ENCODE measurements at regions not wholly inside any gene's neighbourhood (a gene's known extent, or its start where the extent isn't known, plus 50 kb on each side); places are given as distances from the start of the nearest gene placed in this dataset.

- no peak for TF ChIP-seq EZH2 (IDR thresholded peaks at IDR 0.05)
- no peak for TF ChIP-seq POLR2AphosphoS5 (IDR thresholded peaks at IDR 0.05; ENCODE audit: borderline replicate concordance, low read depth, low read length)
- TF ChIP-seq FOXP2 (optimal IDR thresholded peaks at IDR 0.05; ENCODE audit: control extremely low read depth, extremely low read length, insufficient read depth), result no peak
- no peaks in the 10 kb centered on the region for H3K36me3 ChIP-seq (ENCODE audit: insufficient read depth, low read length)
- no peaks in the 10 kb centered on the region for H3K9me3 ChIP-seq (ENCODE audit: low read depth, low read length)
- H3K4me3 ChIP-seq, result no peak overlapping the region
- H3K9ac ChIP-seq (ENCODE audit: insufficient read length), result no peak overlapping the region
- no peak overlapping the region for H3K27ac ChIP-seq
- DNase-seq (ENCODE audit: low read depth, low spot score), result no peak
These were observed 103.5 kb downstream of the LSM3 start for GRCh38 chr3:14282001-14282705.

GRCh38 chr3:14282706-14283075 lies 104.1 kb downstream of the LSM3 start:
- Histone ChIP-seq H3K4me3 (no peak overlapping the region), H3K9ac (ENCODE audit: insufficient read length) (no peak overlapping the region), H3K9me3 (ENCODE audit: low read depth, low read length) (no peaks in the 10 kb centered on the region), H3K36me3 (ENCODE audit: insufficient read depth, low read length) (no peaks in the 10 kb centered on the region), H3K27ac (no peak overlapping the region)
- DNase-seq (ENCODE audit: low read depth, low spot score), result no peak
- no peak for TF ChIP-seq EZH2 (IDR thresholded peaks at IDR 0.05)

- Histone ChIP-seq H3K9me3 (ENCODE audit: low read depth, low read length) (no peaks in the 10 kb centered on the region), H3K27ac (no peak overlapping the region), H3K4me3 (no peak overlapping the region), H3K9ac (ENCODE audit: insufficient read length) (no peak overlapping the region), H3K36me3 (ENCODE audit: insufficient read depth, low read length) (no peaks in the 10 kb centered on the region)
- no peak for TF ChIP-seq POLR2AphosphoS5 (IDR thresholded peaks at IDR 0.05; ENCODE audit: borderline replicate concordance, low read depth, low read length)
- TF ChIP-seq EZH2 (IDR thresholded peaks at IDR 0.05), result no peak
- no peak for TF ChIP-seq FOXP2 (optimal IDR thresholded peaks at IDR 0.05; ENCODE audit: control extremely low read depth, extremely low read length, insufficient read depth)
- DNase-seq (ENCODE audit: low read depth, low spot score), result no peak
These were observed 104.6 kb downstream of the LSM3 start for GRCh38 chr3:14283092-14283812.

- no peak for TF ChIP-seq FOXP2 (optimal IDR thresholded peaks at IDR 0.05; ENCODE audit: control extremely low read depth, extremely low read length, insufficient read depth)
- TF ChIP-seq POLR2AphosphoS5 (IDR thresholded peaks at IDR 0.05; ENCODE audit: borderline replicate concordance, low read depth, low read length), result no peak
- no peak for TF ChIP-seq EZH2 (IDR thresholded peaks at IDR 0.05)
- H3K9me3 ChIP-seq (ENCODE audit: low read depth, low read length), result no peaks in the 10 kb centered on the region
- no peak overlapping the region for H3K4me3 ChIP-seq
- H3K27ac ChIP-seq, result no peak overlapping the region
- no peak for DNase-seq (ENCODE audit: low read depth, low spot score)
- H3K36me3 ChIP-seq (ENCODE audit: insufficient read depth, low read length), result no peaks in the 10 kb centered on the region
- H3K9ac ChIP-seq (ENCODE audit: insufficient read length), result no peak overlapping the region
These were observed 105.3 kb downstream of the LSM3 start for GRCh38 chr3:14283813-14284438.

- no peak for TF ChIP-seq EZH2 (IDR thresholded peaks at IDR 0.05)
- Histone ChIP-seq H3K36me3 (ENCODE audit: insufficient read depth, low read length) (no peaks in the 10 kb centered on the region), H3K9me3 (ENCODE audit: low read depth, low read length) (no peaks in the 10 kb centered on the region), H3K4me3 (no peak overlapping the region), H3K27ac (no peak overlapping the region), H3K9ac (ENCODE audit: insufficient read length) (no peak overlapping the region)
- no peak for DNase-seq (ENCODE audit: low read depth, low spot score)
These were observed 106.3 kb downstream of the LSM3 start for GRCh38 chr3:14284694-14285547.

GRCh38 chr3:14285548-14285925 lies 106.9 kb downstream of the LSM3 start:
- no peaks in the 10 kb centered on the region for H3K36me3 ChIP-seq (ENCODE audit: insufficient read depth, low read length)
- no peak for TF ChIP-seq POLR2AphosphoS5 (IDR thresholded peaks at IDR 0.05; ENCODE audit: borderline replicate concordance, low read depth, low read length)
- TF ChIP-seq FOXP2 (optimal IDR thresholded peaks at IDR 0.05; ENCODE audit: control extremely low read depth, extremely low read length, insufficient read depth), result no peak
- no peak for TF ChIP-seq EZH2 (IDR thresholded peaks at IDR 0.05)
- no peak overlapping the region for H3K4me3 ChIP-seq
- no peak overlapping the region for H3K9ac ChIP-seq (ENCODE audit: insufficient read length)
- DNase-seq (ENCODE audit: low read depth, low spot score), result no peak
- no peaks in the 10 kb centered on the region for H3K9me3 ChIP-seq (ENCODE audit: low read depth, low read length)
- no peak overlapping the region for H3K27ac ChIP-seq

GRCh38 chr3:14286887-14287500 lies 108.4 kb downstream of the LSM3 start:
- no peak overlapping the region for H3K27ac ChIP-seq
- no peaks in the 10 kb centered on the region for H3K9me3 ChIP-seq (ENCODE audit: low read depth, low read length)
- no peak for TF ChIP-seq FOXP2 (optimal IDR thresholded peaks at IDR 0.05; ENCODE audit: control extremely low read depth, extremely low read length, insufficient read depth)
- no peak for TF ChIP-seq EZH2 (IDR thresholded peaks at IDR 0.05)
- TF ChIP-seq POLR2AphosphoS5 (IDR thresholded peaks at IDR 0.05; ENCODE audit: borderline replicate concordance, low read depth, low read length), result no peak
- no peak for DNase-seq (ENCODE audit: low read depth, low spot score)
- H3K4me3 ChIP-seq, result no peak overlapping the region
- H3K9ac ChIP-seq (ENCODE audit: insufficient read length), result no peak overlapping the region
- no peaks in the 10 kb centered on the region for H3K36me3 ChIP-seq (ENCODE audit: insufficient read depth, low read length)

All from SK-N-MC (cell line).